IPS-NIHi11 (cell line): ENCODE measurements at regions not wholly inside any gene's neighbourhood (a gene's known extent, or its start where the extent isn't known, plus 50 kb on each side); places are given as distances from the start of the nearest gene placed in this dataset.
"Not testable (repeated sequence)": the region's sequence is repeated elsewhere in the genome, so short reads cannot be mapped to it uniquely, and the experiment has no call there.

Source experiments
- DNase-seq: peaks from one replicate; pipeline ENCODE4 v3.0.0; 2012; ENCODE audit warnings: mixed read lengths, low spot score

- DNase-seq: peak; percentile 26
Measured at GRCh38 chr14:45716572-45716971, 463.6 kb upstream of the MIS18BP1 start.

GRCh38 chr14:45715946-45716345, 462.9 kb upstream of the MIS18BP1 start:
- DNase-seq: no peak

- no peak for DNase-seq
Measured at GRCh38 chr14:45709541-45709940, 456.5 kb upstream of the MIS18BP1 start.

- DNase-seq: no peak
Measured at GRCh38 chr14:45705940-45706534, 453.0 kb upstream of the MIS18BP1 start.

GRCh38 chr14:45699471-45699870, 446.5 kb upstream of the MIS18BP1 start:
- no peak for DNase-seq

GRCh38 chr14:45698462-45699134, 445.6 kb upstream of the MIS18BP1 start:
- no peak for DNase-seq

- no peak for DNase-seq
Measured at GRCh38 chr14:45686771-45687170, 433.8 kb upstream of the MIS18BP1 start.

GRCh38 chr14:45680531-45680930, 427.5 kb upstream of the MIS18BP1 start:
- DNase-seq: no peak

- DNase-seq: no peak
Measured at GRCh38 chr14:45679853-45680252, 426.9 kb upstream of the MIS18BP1 start.

- no peak for DNase-seq
Measured at GRCh38 chr14:45678163-45678562, 425.2 kb upstream of the MIS18BP1 start.

- no peak for DNase-seq
Measured at GRCh38 chr14:45673420-45673819, 420.4 kb upstream of the MIS18BP1 start.

- DNase-seq: no peak
Measured at GRCh38 chr14:45664668-45665356, 411.8 kb upstream of the MIS18BP1 start.

GRCh38 chr14:45658917-45659299, 405.9 kb upstream of the MIS18BP1 start:
- DNase-seq: no peak

GRCh38 chr14:45658226-45658916, 405.4 kb upstream of the MIS18BP1 start:
- no peak for DNase-seq

- DNase-seq: no peak
Measured at GRCh38 chr14:45651890-45652289, 398.9 kb upstream of the MIS18BP1 start.

- no peak for DNase-seq
Measured at GRCh38 chr14:45650754-45651153, 397.8 kb upstream of the MIS18BP1 start.

- DNase-seq: no peak
Measured at GRCh38 chr14:45649051-45649450, 396.0 kb upstream of the MIS18BP1 start.

GRCh38 chr14:45641541-45641940, 388.5 kb upstream of the MIS18BP1 start:
- DNase-seq: no peak

- DNase-seq: not testable (repeated sequence)
Measured at GRCh38 chr14:45634651-45635441, 381.8 kb upstream of the MIS18BP1 start.

- no peak for DNase-seq
Measured at GRCh38 chr14:45633220-45633984, 380.4 kb upstream of the MIS18BP1 start.

- no peak for DNase-seq
Measured at GRCh38 chr14:45621731-45622130, 368.7 kb upstream of the MIS18BP1 start.
